GM12873 (cell line): ENCODE measurements at regions not wholly inside any gene's neighbourhood (a gene's known extent, or its start where the extent isn't known, plus 50 kb on each side); places are given as distances from the start of the nearest gene placed in this dataset.

Experiments used
- CTCF ChIP-seq: IDR thresholded peaks from 2 replicates; pipeline ENCODE4 v1.5.1; 2012; ENCODE audit warnings: low read depth, mild to moderate bottlenecking, moderate library complexity, low read length, control low read depth; ENCODE audit not compliant: insufficient read depth; ENCODE audit errors: missing control alignments

- no peak for TF ChIP-seq CTCF
Measured at GRCh38 chr1:68848017-68848416, 351.1 kb upstream of the DEPDC1 start.

GRCh38 chr1:68868606-68869005 lies 371.7 kb upstream of the DEPDC1 start:
- TF ChIP-seq CTCF = no peak

GRCh38 chr1:68873144-68873543 lies 376.3 kb upstream of the DEPDC1 start:
- no peak for TF ChIP-seq CTCF

- no peak for TF ChIP-seq CTCF
Measured at GRCh38 chr1:68889471-68889870, 392.6 kb upstream of the DEPDC1 start.

- no peak for TF ChIP-seq CTCF
Measured at GRCh38 chr1:68890736-68891135, 393.9 kb upstream of the DEPDC1 start.

GRCh38 chr1:68904477-68904876 lies 407.6 kb upstream of the DEPDC1 start:
- no peak for TF ChIP-seq CTCF

- TF ChIP-seq CTCF = no peak
Measured at GRCh38 chr1:68906431-68906830, 409.5 kb upstream of the DEPDC1 start.
